Mesendoderm (in vitro differentiated cells): ENCODE measurements at regions not wholly inside any gene's neighbourhood (a gene's known extent, or its start where the extent isn't known, plus 50 kb on each side); places are given as distances from the start of the nearest gene placed in this dataset.
"Not testable (repeated sequence)": the region's sequence is repeated elsewhere in the genome, so short reads cannot be mapped to it uniquely, and the experiment has no call there.

Experiments used
- DNase-seq: peaks from one replicate; pipeline ENCODE4 v3.0.0; 2013
- H2AK5ac ChIP-seq: 2 replicates; pipeline ENCODE4 v1.6.1; 2013; ENCODE audit warnings: low read length, inconsistent platforms
- H2BK120ac ChIP-seq: 2 replicates; pipeline ENCODE4 v1.6.1; 2013; ENCODE audit warnings: low read depth, mild to moderate bottlenecking, low read length, moderate library complexity, mixed read lengths
- H2BK15ac ChIP-seq: replicated peaks from 2 replicates; pipeline ENCODE4 v1.6.1; 2013; ENCODE audit warnings: low read depth, mild to moderate bottlenecking, moderate library complexity
- H2BK5ac ChIP-seq: 2 replicates; pipeline ENCODE4 v1.6.1; 2013; ENCODE audit warnings: low read length, inconsistent platforms
- H3K18ac ChIP-seq: 2 replicates; pipeline ENCODE4 v1.6.1; 2013; ENCODE audit warnings: mild to moderate bottlenecking, low read length, mixed read lengths
- H3K23ac ChIP-seq: one replicate; pipeline ENCODE4 v1.6.1; 2013; ENCODE audit warnings: low read length
- H3K27ac ChIP-seq: 2 replicates; pipeline ENCODE4 v1.5.1; 2013; ENCODE audit warnings: low read depth, mild to moderate bottlenecking, inconsistent platforms, low read length, moderate library complexity
- H3K27me3 ChIP-seq: 2 replicates; pipeline ENCODE4 v1.6.1; 2013; ENCODE audit warnings: low read length, control low read depth, mild to moderate bottlenecking, inconsistent platforms; ENCODE audit not compliant: insufficient read depth, poor library complexity
- H3K36me3 ChIP-seq: 2 replicates; pipeline ENCODE4 v1.6.1; 2013; ENCODE audit warnings: low read length, inconsistent platforms; ENCODE audit not compliant: control insufficient read depth, insufficient read depth
- H3K4ac ChIP-seq: one replicate; pipeline ENCODE4 v1.6.1; 2013; ENCODE audit warnings: low read depth, mild to moderate bottlenecking, low read length, moderate library complexity
- H3K4me1 ChIP-seq: 2 replicates; pipeline ENCODE4 v1.6.1; 2013; ENCODE audit warnings: low read depth, low read length, inconsistent platforms; ENCODE audit not compliant: control insufficient read depth
- H3K4me2 ChIP-seq: 2 replicates; pipeline ENCODE4 v1.6.1; 2013; ENCODE audit warnings: low read length
- H3K4me3 ChIP-seq: 2 replicates; pipeline ENCODE4 v1.5.1; 2013; ENCODE audit warnings: mild to moderate bottlenecking, low read length
- H3K56ac ChIP-seq: one replicate; pipeline ENCODE4 v1.6.1; 2013; ENCODE audit warnings: low read length
- H3K79me1 ChIP-seq: 2 replicates; pipeline ENCODE4 v1.6.1; 2013; ENCODE audit warnings: low read length, inconsistent platforms
- H3K79me2 ChIP-seq: 2 replicates; pipeline ENCODE4 v1.6.1; 2013; ENCODE audit warnings: mild to moderate bottlenecking, low read length; ENCODE audit not compliant: control insufficient read depth, insufficient read depth
- H3K9ac ChIP-seq: 2 replicates; pipeline ENCODE4 v1.6.1; 2013; ENCODE audit warnings: low read length, inconsistent platforms
- H4K5ac ChIP-seq: one replicate; pipeline ENCODE4 v1.6.1; 2013; ENCODE audit warnings: low read length
- H4K8ac ChIP-seq: one replicate; pipeline ENCODE4 v1.6.1; 2013; ENCODE audit warnings: low read depth, mild to moderate bottlenecking, control low read depth, low read length, moderate library complexity
- WGBS: extraction: QIAGEN DNeasy Blood & Tissue Kit; methylation state at CpG from one replicate; pipeline ENCODE4 v1.1.7; 2013; ENCODE audit warnings: low lambda C conversion rate, missing lambda C conversion rate; ENCODE audit not compliant: insufficient coverage; ENCODE audit errors: extremely low coverage; 5-methylcytosine and 5-hydroxymethylcytosine counted together

DNA sequence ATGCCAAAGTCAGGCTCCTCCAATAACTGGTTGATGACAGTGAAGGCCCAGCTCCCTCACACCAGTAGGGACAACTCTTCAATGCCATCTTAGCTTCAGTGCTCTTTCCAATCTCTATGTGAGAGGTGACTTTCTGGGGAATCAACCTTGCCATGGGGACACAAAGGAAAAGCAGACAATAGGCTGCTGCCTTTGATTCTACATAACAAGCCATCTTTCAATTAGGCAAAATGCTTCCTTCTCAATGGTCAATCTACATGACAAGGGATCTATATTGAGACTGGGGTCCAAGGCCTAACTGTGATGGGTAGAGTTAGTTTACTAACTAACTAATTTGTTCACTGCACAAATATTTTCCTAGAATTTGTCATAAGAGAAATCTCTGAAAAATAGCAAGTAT lies 1417.5 kb upstream of the SEL1L start:
- no peak overlapping the region for H2BK120ac ChIP-seq
- H2BK5ac ChIP-seq, result no peak overlapping the region
- no peak overlapping the region for H3K23ac ChIP-seq
- H3K4ac ChIP-seq, result no peak overlapping the region
- H3K18ac ChIP-seq, result no peak overlapping the region
- H2BK15ac ChIP-seq, result no peak overlapping the region
- H3K36me3 ChIP-seq, result no peaks in the 10 kb centered on the region
- H3K4me2 ChIP-seq, result no peak overlapping the region
- H3K27ac ChIP-seq, result no peak overlapping the region
- H3K9ac ChIP-seq, result no peak overlapping the region
- H3K27me3 ChIP-seq, result no peaks in the 10 kb centered on the region
- H4K5ac ChIP-seq, result no peak overlapping the region
- H3K56ac ChIP-seq, result no peak overlapping the region
- no peaks in the 10 kb centered on the region for H3K79me2 ChIP-seq
- no peak overlapping the region for H3K4me3 ChIP-seq
- DNase-seq, result no peak
- no peaks in the 10 kb centered on the region for H3K4me1 ChIP-seq
- H2AK5ac ChIP-seq, result no peak overlapping the region
- H3K79me1 ChIP-seq, result no peaks in the 10 kb centered on the region
- H4K8ac ChIP-seq, result no peak overlapping the region

DNA sequence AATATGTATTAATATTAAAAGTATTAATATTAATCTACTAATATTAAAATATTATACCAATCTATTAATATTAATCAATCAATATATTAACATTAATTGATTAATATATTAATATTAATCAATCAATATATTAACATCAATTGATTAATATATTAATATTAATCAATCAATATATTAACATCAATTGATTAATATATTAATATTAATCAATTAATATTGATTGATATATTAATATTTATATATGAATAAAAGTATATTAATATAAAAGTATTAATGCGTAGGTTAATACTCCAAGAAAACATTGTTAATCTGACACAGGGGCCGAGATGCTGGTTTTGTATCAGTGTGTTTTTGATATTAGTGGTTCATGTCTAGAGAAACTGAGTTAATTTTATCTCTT lies 1430.1 kb upstream of the SEL1L start:
- Histone ChIP-seq H3K4me1 (no peaks in the 10 kb centered on the region), H3K4ac (no peak overlapping the region), H3K56ac (no peak overlapping the region), H3K18ac (no peak overlapping the region), H4K5ac (no peak overlapping the region), H3K23ac (no peak overlapping the region), H2BK5ac (no peak overlapping the region), H2AK5ac (no peak overlapping the region), H3K4me2 (no peak overlapping the region), H4K8ac (no peak overlapping the region), H3K9ac (no peak overlapping the region), H2BK120ac (no peak overlapping the region), H3K79me2 (no peaks in the 10 kb centered on the region), H2BK15ac (no peak overlapping the region), H3K36me3 (no peaks in the 10 kb centered on the region), H3K79me1 (no peaks in the 10 kb centered on the region), H3K4me3 (no peak overlapping the region), H3K27me3 (no peaks in the 10 kb centered on the region), H3K27ac (no peak overlapping the region)
- 100% methylated on average over 1 of the region's 2 CpGs for WGBS
- no peak for DNase-seq

DNA sequence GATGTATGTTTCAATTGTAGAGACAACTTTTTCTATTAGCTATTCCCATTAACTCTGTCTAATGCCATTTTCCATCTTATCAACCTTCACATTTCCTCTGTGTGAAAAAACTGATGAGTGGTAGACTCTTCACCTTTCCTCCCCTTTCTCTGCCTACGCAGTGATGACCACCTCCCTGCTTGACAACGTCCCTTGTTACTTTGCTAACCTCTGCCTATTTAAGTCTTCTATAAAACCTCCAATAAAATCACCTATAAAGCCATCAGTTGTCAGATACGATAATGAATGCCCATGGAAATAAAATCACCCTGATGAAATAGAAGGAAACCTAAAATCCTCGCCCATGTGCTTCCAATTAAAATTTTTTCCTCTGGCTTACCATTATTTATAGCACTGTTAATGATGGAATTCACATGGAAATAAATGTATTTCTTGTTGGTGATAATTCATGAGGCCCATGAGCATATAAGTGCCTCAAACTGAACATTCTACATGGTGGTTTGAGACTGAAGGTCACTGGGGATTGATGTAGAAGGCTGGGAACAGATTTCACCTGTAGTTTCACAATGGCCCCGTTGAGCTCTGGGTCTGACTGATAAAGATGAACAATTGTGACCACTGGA lies 1454.0 kb upstream of the SEL1L start:
- H2BK120ac ChIP-seq, result no peak overlapping the region
- H3K27ac ChIP-seq, result no peak overlapping the region
- no peak overlapping the region for H3K4ac ChIP-seq
- H3K18ac ChIP-seq, result no peak overlapping the region
- no peaks in the 10 kb centered on the region for H3K4me1 ChIP-seq
- no CpG with 5 or more reads among the region's 5 CpGs for WGBS
- no peak overlapping the region for H3K9ac ChIP-seq
- no peaks in the 10 kb centered on the region for H3K79me1 ChIP-seq
- no peak overlapping the region for H2BK5ac ChIP-seq
- H3K4me2 ChIP-seq, result no peak overlapping the region
- H4K8ac ChIP-seq, result no peak overlapping the region
- no peak overlapping the region for H3K23ac ChIP-seq
- no peak overlapping the region for H3K56ac ChIP-seq
- DNase-seq, result no peak
- no peak overlapping the region for H2BK15ac ChIP-seq
- H3K4me3 ChIP-seq, result no peak overlapping the region
- H3K79me2 ChIP-seq, result no peaks in the 10 kb centered on the region
- no peaks in the 10 kb centered on the region for H3K36me3 ChIP-seq
- H3K27me3 ChIP-seq, result no peaks in the 10 kb centered on the region
- H2AK5ac ChIP-seq, result no peak overlapping the region
- H4K5ac ChIP-seq, result no peak overlapping the region

DNA sequence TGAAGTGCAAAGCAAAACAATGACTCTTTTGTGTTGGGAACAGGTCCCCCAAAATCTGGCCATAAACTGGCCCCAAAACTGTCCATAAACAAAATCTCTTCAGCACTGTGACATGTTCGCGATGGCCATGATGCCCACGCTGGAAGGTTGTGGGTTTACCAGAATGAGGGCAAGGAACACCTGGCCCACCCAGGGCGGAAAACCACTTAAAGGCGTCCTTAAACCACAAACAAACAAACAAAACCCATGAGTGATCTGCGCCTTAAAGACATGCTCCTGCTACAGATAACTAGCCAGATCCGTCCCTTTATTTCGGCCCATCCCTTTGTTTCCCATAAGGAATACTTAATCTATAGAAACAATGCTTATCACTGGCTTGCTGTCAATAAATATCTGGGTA lies 1460.9 kb upstream of the SEL1L start:
- H2BK5ac ChIP-seq, H2BK120ac ChIP-seq, H3K18ac ChIP-seq, H3K27ac ChIP-seq, DNase-seq, H4K5ac ChIP-seq, H3K23ac ChIP-seq, H3K79me1 ChIP-seq, H3K56ac ChIP-seq, H3K4me3 ChIP-seq, H3K4ac ChIP-seq, H3K4me1 ChIP-seq, H3K36me3 ChIP-seq, H4K8ac ChIP-seq, H2AK5ac ChIP-seq, H3K27me3 ChIP-seq, H2BK15ac ChIP-seq, H3K79me2 ChIP-seq, H3K9ac ChIP-seq, H3K4me2 ChIP-seq: not testable (repeated sequence)
- no CpG with 5 or more reads among the region's 8 CpGs for WGBS

GRCh38 chr14:82999802-83000201 lies 1466.1 kb upstream of the SEL1L start:
- Histone ChIP-seq H3K4me2 (no peak overlapping the region), H2AK5ac (no peak overlapping the region), H3K36me3 (no peaks in the 10 kb centered on the region), H3K18ac (no peak overlapping the region), H2BK5ac (no peak overlapping the region), H2BK120ac (no peak overlapping the region), H3K79me2 (no peaks in the 10 kb centered on the region), H3K9ac (no peak overlapping the region), H3K79me1 (no peaks in the 10 kb centered on the region), H3K4ac (no peak overlapping the region), H3K4me1 (no peaks in the 10 kb centered on the region), H3K4me3 (no peak overlapping the region), H2BK15ac (no peak overlapping the region), H4K5ac (no peak overlapping the region), H3K27ac (no peak overlapping the region), H3K27me3 (no peaks in the 10 kb centered on the region), H3K23ac (no peak overlapping the region), H3K56ac (no peak overlapping the region), H4K8ac (no peak overlapping the region)
- DNase-seq, result peak; percentile 42

- no peak overlapping the region for H3K9ac ChIP-seq
Measured at GRCh38 chr14:83004456-83005006, 1470.9 kb upstream of the SEL1L start.

More at GRCh38 chr14:83004456-83005006, 1470.9 kb upstream of the SEL1L start:
- Histone ChIP-seq H2BK5ac (no peak overlapping the region), H4K5ac (no peak overlapping the region), H3K36me3 (no peaks in the 10 kb centered on the region), H3K4ac (no peak overlapping the region), H4K8ac (no peak overlapping the region), H2BK15ac (no peak overlapping the region), H3K4me1 (no peaks in the 10 kb centered on the region), H3K4me3 (no peak overlapping the region), H3K56ac (no peak overlapping the region), H3K23ac (no peak overlapping the region), H3K79me1 (no peaks in the 10 kb centered on the region), H3K27ac (no peak overlapping the region), H2BK120ac (no peak overlapping the region), H3K18ac (no peak overlapping the region), H3K79me2 (no peaks in the 10 kb centered on the region), H3K4me2 (no peak overlapping the region), H3K27me3 (no peaks in the 10 kb centered on the region), H2AK5ac (no peak overlapping the region)
- peak; percentile 60 for DNase-seq
- WGBS, result no CpG with 5 or more reads among the region's 2 CpGs
